PC-3 (cell line): ENCODE measurements at regions not wholly inside any gene's neighbourhood (a gene's known extent, or its start where the extent isn't known, plus 50 kb on each side); places are given as distances from the start of the nearest gene placed in this dataset.

Source experiments
- ATAC-seq: fragments of 200-7000 bp; cut with Tn5 transposase; 2 replicates; pipeline ENCODE4 v1.9.1; 2020; ENCODE audit warnings: mild to moderate bottlenecking, moderate library complexity
- BruUV-seq: library from RNA; stranded (reverse); fragments of 400-500 nt; replicated peaks from 2 replicates; lab custom pipeline; 2021; lab: Mats Ljungman, UMichigan
- CTCF ChIA-PET: fragments of 300-600 bp; sonication (Branson Sonifier 250); formaldehyde crosslinking; loops from one replicate; lab custom pipeline; 2022; ENCODE audit warnings: antibody characterized with exemption; lab: Charles Lee
- POLR2A ChIA-PET: fragments of 300-600 bp; sonication (Branson Sonifier 250); formaldehyde crosslinking; loops from one replicate; lab custom pipeline; 2022; ENCODE audit warnings: antibody characterized with exemption; ENCODE audit not compliant: unreplicated experiment; lab: Charles Lee
- DNase-seq: peaks from one replicate; pipeline ENCODE4 v3.0.0-alpha.2; 2015
- H2AFZ ChIP-seq: fragments of 300-600 bp; sonication (generic); 2 replicates; pipeline ENCODE4 v1.6.0; 2016; ENCODE audit warnings: antibody characterized with exemption, low read length
- H3F3A ChIP-seq: fragments of 300-600 bp; sonication (generic); one replicate; pipeline ENCODE4 v1.6.0; 2017; ENCODE audit warnings: antibody characterized with exemption, low read length, control low read depth, mild to moderate bottlenecking; ENCODE audit not compliant: unreplicated experiment
- H3K27ac ChIP-seq: fragments of 300-600 bp; sonication (generic); 2 replicates; pipeline ENCODE4 v1.5.1; 2016; ENCODE audit warnings: mild to moderate bottlenecking, low read length
- H3K27me3 ChIP-seq: fragments of 300-600 bp; sonication (generic); 2 replicates; pipeline ENCODE4 v1.6.1; 2016; ENCODE audit warnings: low read length, mixed read lengths
- H3K36me3 ChIP-seq: fragments of 300-600 bp; sonication (generic); 2 replicates; pipeline ENCODE4 v1.6.1; 2016; ENCODE audit warnings: low read depth, mixed run types, low read length, mixed read lengths
- H3K4me1 ChIP-seq: fragments of 300-600 bp; sonication (generic); 2 replicates; pipeline ENCODE4 v1.5.1; 2016; ENCODE audit warnings: low read length; ENCODE audit not compliant: insufficient read depth
- H3K4me2 ChIP-seq: fragments of 300-600 bp; sonication (generic); 2 replicates; pipeline ENCODE4 v1.6.0; 2016; ENCODE audit warnings: low read length
- H3K4me3 ChIP-seq: fragments of 300-600 bp; sonication (generic); 2 replicates; pipeline ENCODE4 v1.5.1; 2016; ENCODE audit warnings: mild to moderate bottlenecking, low read length, mixed read lengths
- H3K79me2 ChIP-seq: fragments of 300-600 bp; sonication (generic); 2 replicates; pipeline ENCODE4 v1.6.1; 2017; ENCODE audit warnings: low read length, mixed read lengths
- H3K9ac ChIP-seq: fragments of 300-600 bp; sonication (generic); 2 replicates; pipeline ENCODE4 v1.6.0; 2016; ENCODE audit warnings: mild to moderate bottlenecking, low read length
- H3K9me2 ChIP-seq: fragments of 300-600 bp; sonication (generic); replicated peaks from 2 replicates; pipeline ENCODE4 v1.6.1; 2016; ENCODE audit warnings: mixed run types, low read length, mixed read lengths
- H3K9me3 ChIP-seq: fragments of 300-600 bp; sonication (generic); 2 replicates; pipeline ENCODE4 v1.6.1; 2016; ENCODE audit warnings: low read length, mixed read lengths
- H4K20me1 ChIP-seq: fragments of 300-600 bp; sonication (generic); 2 replicates; pipeline ENCODE4 v1.6.1; 2016; ENCODE audit warnings: low read length, mixed read lengths
- CTCF ChIP-seq: fragments of 300-600 bp; sonication (generic); conservative IDR thresholded peaks from 2 replicates; pipeline ENCODE4 v1.5.1; 2017; ENCODE audit warnings: antibody characterized with exemption, low read depth, mild to moderate bottlenecking, low read length
- EZH2 ChIP-seq: fragments of 300-600 bp; sonication (generic); IDR thresholded peaks from one replicate; pipeline ENCODE4 v1.6.1; 2017; ENCODE audit warnings: antibody characterized with exemption, mild to moderate bottlenecking, low read length; ENCODE audit not compliant: unreplicated experiment
- EZH2phosphoT487 ChIP-seq: fragments of 300-600 bp; sonication (generic); IDR thresholded peaks from 2 replicates; pipeline ENCODE4 v1.6.1; 2018; ENCODE audit warnings: mild to moderate bottlenecking, antibody characterized with exemption, low read length, borderline replicate concordance
- intact Hi-C: fragments of 100-400 bp; cut with micrococcal nuclease; formaldehyde crosslinking; loops from 2 replicates; pipeline ENCODE4 v1.9.0; 2023

GRCh38 chr12:61854902-61855301 lies 405.3 kb upstream of the USP15 start:
- intact Hi-C loops, result no loop called here
- no peaks in the 10 kb centered on the region for H3K4me1 ChIP-seq
- no peak for ATAC-seq
- H3K36me3 ChIP-seq, result no peaks in the 10 kb centered on the region
- no peak overlapping the region for H3K4me3 ChIP-seq
- no peaks in the 10 kb centered on the region for H3K27me3 ChIP-seq
- BruUV-seq, result no TSS peak
- no peaks in the 10 kb centered on the region for H3K9me3 ChIP-seq
- no peak overlapping the region for H3K9ac ChIP-seq
- no peak overlapping the region for H3K27ac ChIP-seq
- H3F3A ChIP-seq, result no peaks in the 10 kb centered on the region
- H2AFZ ChIP-seq, result no peak overlapping the region
- TF ChIP-seq EZH2 (no peak), EZH2phosphoT487 (no peak), CTCF (no peak)
- H4K20me1 ChIP-seq, result no peaks in the 10 kb centered on the region
- no peak overlapping the region for H3K4me2 ChIP-seq
- no peaks in the 10 kb centered on the region for H3K9me2 ChIP-seq
- POLR2A ChIA-PET, result no interaction called here
- CTCF ChIA-PET, result no interaction called here
- no peaks in the 10 kb centered on the region for H3K79me2 ChIP-seq
- no peak for DNase-seq

GRCh38 chr12:61857968-61858367 lies 402.2 kb upstream of the USP15 start:
- H3K27ac ChIP-seq, result no peak overlapping the region
- intact Hi-C loops, result no loop called here
- no peaks in the 10 kb centered on the region for H3F3A ChIP-seq
- H3K27me3 ChIP-seq, result no peaks in the 10 kb centered on the region
- CTCF ChIA-PET, result no interaction called here
- no peak overlapping the region for H2AFZ ChIP-seq
- H3K36me3 ChIP-seq, result no peaks in the 10 kb centered on the region
- H3K4me2 ChIP-seq, result no peak overlapping the region
- H3K9me3 ChIP-seq, result no peaks in the 10 kb centered on the region
- DNase-seq (no peak), ATAC-seq (no peak)
- POLR2A ChIA-PET, result no interaction called here
- H3K9ac ChIP-seq, result no peak overlapping the region
- no peaks in the 10 kb centered on the region for H3K4me1 ChIP-seq
- no peaks in the 10 kb centered on the region for H3K79me2 ChIP-seq
- no peak overlapping the region for H3K4me3 ChIP-seq
- TF ChIP-seq EZH2 (no peak), CTCF (no peak), EZH2phosphoT487 (no peak)
- no peaks in the 10 kb centered on the region for H3K9me2 ChIP-seq
- no peaks in the 10 kb centered on the region for H4K20me1 ChIP-seq
- BruUV-seq, result no TSS peak

GRCh38 chr12:61860451-61860850 lies 399.8 kb upstream of the USP15 start:
- Histone ChIP-seq H3K9me3 (no peaks in the 10 kb centered on the region), H3K4me2 (no peak overlapping the region), H3K9ac (no peak overlapping the region), H3K27ac (no peak overlapping the region), H3K27me3 (no peaks in the 10 kb centered on the region), H4K20me1 (no peaks in the 10 kb centered on the region), H3K4me3 (no peak overlapping the region), H3K36me3 (no peaks in the 10 kb centered on the region), H3K79me2 (no peaks in the 10 kb centered on the region), H3K9me2 (no peaks in the 10 kb centered on the region), H3F3A (no peaks in the 10 kb centered on the region), H3K4me1 (no peaks in the 10 kb centered on the region), H2AFZ (no peak overlapping the region)
- CTCF ChIA-PET, result no interaction called here
- intact Hi-C loops, result no loop called here
- DNase-seq, result no peak
- BruUV-seq, result no TSS peak
- ATAC-seq, result no peak
- TF ChIP-seq EZH2, result no peak
- no peak for TF ChIP-seq EZH2phosphoT487
- TF ChIP-seq CTCF, result no peak
- POLR2A ChIA-PET, result no interaction called here
